K562 (cell line): ENCODE measurements at regions not wholly inside any gene's neighbourhood (a gene's known extent, or its start where the extent isn't known, plus 50 kb on each side); places are given as distances from the start of the nearest gene placed in this dataset.

ENCODE experiments used
- ATAC-seq: fragments of 200-7000 bp; cut with Tn5 transposase; 3 replicates; pipeline ENCODE4 v1.9.1; 2020; ENCODE audit warnings: moderate library complexity
- BruUV-seq: library from RNA; stranded (reverse); fragments of 400-500 nt; replicated peaks from 2 replicates; lab custom pipeline; 2021; lab: Mats Ljungman, UMichigan
- CTCF ChIA-PET: fragments of 300-600 bp; formaldehyde crosslinking; extraction: SDS; loops from one replicate; lab custom pipeline; 2021; ENCODE audit warnings: low intra/inter-chr PET ratio; lab: Yijun Ruan, JAX
- POLR2A ChIA-PET: fragments of 300-600, 350-650 bp; sonication (Branson Sonifier 250); formaldehyde crosslinking; extraction: SDS; loops from one replicate; lab custom pipeline; 2021; ENCODE audit warnings: antibody characterized with exemption, inconsistent platforms; lab: Yijun Ruan, JAX
- DNase-seq, 4 experiments: peaks; one replicate each; pipeline versions ENCODE4 v3.0.0 to v3.0.0-alpha.2; 2011 to 2018; ENCODE audit warnings: low spot score in 3 of 4, mixed read lengths in 3 of 4; ENCODE audit errors: extremely low read depth in 1 of 4
- FAIRE-seq: peaks from 2 replicates; lab custom pipeline; 2011; peaks lifted over from hg19 to GRCh38; lab: Jason Lieb, UNC
- H2AFZ ChIP-seq: 2 replicates; pipeline ENCODE4 v1.6.0; 2011; ENCODE audit warnings: low read depth, low read length, control low read depth, inconsistent platforms
- H3K27ac ChIP-seq: fragments of 200-600 bp; 3 replicates; pipeline ENCODE4 v1.8.0; 2011; ENCODE audit warnings: low read depth, mild to moderate bottlenecking, control low read depth, inconsistent platforms, low read length, moderate library complexity, mixed read lengths; ENCODE audit errors: extremely low read depth
- H3K27me3 ChIP-seq, 2 experiments: fragments of 300-600 bp in 1 of 2; 2 replicates in 1 of 2; 3 replicates in 1 of 2; pipeline versions ENCODE4 v1.6.0 to v1.8.0; 2011; ENCODE audit warnings: inconsistent platforms in 2 of 2, low read length in 2 of 2, mild to moderate bottlenecking in 1 of 2, mixed read lengths in 1 of 2, moderate library complexity in 1 of 2; ENCODE audit not compliant: control insufficient read depth in 2 of 2, insufficient read depth in 2 of 2
- H3K36me3 ChIP-seq: fragments of 300-600 bp; 3 replicates; pipeline ENCODE4 v1.8.0; 2011; ENCODE audit warnings: mild to moderate bottlenecking, low read length, inconsistent platforms; ENCODE audit not compliant: control insufficient read depth, insufficient read depth
- H3K4me1 ChIP-seq, 2 experiments: fragments of 200-600 bp in 1 of 2; replicated peaks in 1 of 2; 2 replicates in 1 of 2; 3 replicates in 1 of 2; pipeline versions ENCODE4 v1.5.1 to v1.8.0; 2011; ENCODE audit warnings: inconsistent platforms in 2 of 2, low read length in 2 of 2, mild to moderate bottlenecking in 1 of 2, mixed read lengths in 1 of 2, moderate library complexity in 1 of 2; ENCODE audit not compliant: control insufficient read depth in 2 of 2, insufficient read depth in 2 of 2
- H3K4me2 ChIP-seq: 2 replicates; pipeline ENCODE4 v1.6.1; 2011; ENCODE audit warnings: low read length, control low read depth, inconsistent platforms, mixed read lengths; ENCODE audit not compliant: insufficient read depth
- H3K4me3 ChIP-seq: fragments of 200-600 bp; sonication (generic), shearing (Covaris generic); 2 replicates; pipeline ENCODE4 v1.5.1; 2016; ENCODE audit warnings: control low read depth, inconsistent platforms
- H3K79me2 ChIP-seq: fragments of 200-600 bp; 3 replicates; pipeline ENCODE4 v1.8.0; 2011; ENCODE audit warnings: low read length, inconsistent platforms; ENCODE audit not compliant: control insufficient read depth, insufficient read depth
- H3K9ac ChIP-seq, 2 experiments: 2 replicates each; pipeline versions ENCODE4 v1.6.0 to v1.6.1; 2011; ENCODE audit warnings: low read depth in 2 of 2, low read length in 2 of 2, control low read depth in 1 of 2, inconsistent platforms in 1 of 2, mild to moderate bottlenecking in 1 of 2, mixed read lengths in 1 of 2; ENCODE audit not compliant: insufficient read depth in 1 of 2
- H3K9me1 ChIP-seq: one replicate; pipeline ENCODE4 v1.6.0; 2011; ENCODE audit warnings: inconsistent platforms, mild to moderate bottlenecking, low read length, moderate library complexity; ENCODE audit not compliant: control insufficient read depth, insufficient read depth
- H3K9me3 ChIP-seq: replicated peaks from 2 replicates; pipeline ENCODE4 v1.5.1; 2011; ENCODE audit warnings: low read depth, low read length, inconsistent platforms; ENCODE audit not compliant: control insufficient read depth, insufficient read depth
- H4K20me1 ChIP-seq: replicated peaks from 2 replicates; pipeline ENCODE4 v1.6.1; 2011; ENCODE audit warnings: low read length, inconsistent platforms, mixed read lengths; ENCODE audit not compliant: control insufficient read depth, insufficient read depth
- ATF1 ChIP-seq, 2 experiments: fragments of 450-650 bp in 1 of 2; IDR thresholded peaks; 2 replicates each; pipeline ENCODE4 v1.6.1; 2016; ENCODE audit warnings: missing compliant biosample characterization in 1 of 2, missing genetic modification characterization in 1 of 2
- CBX2 ChIP-seq: fragments of 200-600 bp; sonication (generic); IDR thresholded peaks from one replicate; pipeline ENCODE4 v1.6.1; 2012; ENCODE audit warnings: mild to moderate bottlenecking, low read length, inconsistent platforms; ENCODE audit not compliant: insufficient read depth, poor library complexity, severe bottlenecking
- CREBBP ChIP-seq: IDR thresholded peaks from one replicate; pipeline ENCODE4 v1.6.1; 2012; ENCODE audit warnings: low read depth, mild to moderate bottlenecking, control low read depth, inconsistent platforms, low read length
- EWSR1 ChIP-seq: fragments of 450-650 bp; IDR thresholded peaks from 2 replicates; pipeline ENCODE4 v1.6.1; 2018; ENCODE audit warnings: borderline replicate concordance, mild to moderate bottlenecking, low read depth, moderate library complexity; ENCODE audit not compliant: partially characterized antibody
- HDAC3 ChIP-seq: fragments of 450-650 bp; IDR thresholded peaks from 2 replicates; pipeline ENCODE4 v1.6.1; 2018; ENCODE audit warnings: borderline replicate concordance, mild to moderate bottlenecking, moderate library complexity; ENCODE audit not compliant: partially characterized antibody
- HOXB6 ChIP-seq: fragments of 250-450 bp; sonication (Bioruptor Pico); IDR thresholded peaks from 2 replicates; pipeline ENCODE4 v1.5.1; 2022; ENCODE audit warnings: mild to moderate bottlenecking, borderline replicate concordance
- MEF2A ChIP-seq: IDR thresholded peaks from 2 replicates; pipeline ENCODE4 v1.6.1; 2011; ENCODE audit warnings: low read depth, mild to moderate bottlenecking, low read length, moderate library complexity; ENCODE audit not compliant: control insufficient read depth
- PML ChIP-seq: IDR thresholded peaks from 2 replicates; pipeline ENCODE4 v1.6.1; 2012; ENCODE audit warnings: low read length, inconsistent platforms
- POLR3A ChIP-seq: IDR thresholded peaks from 2 replicates; pipeline ENCODE4 v1.6.1; 2011; ENCODE audit warnings: borderline replicate concordance, mild to moderate bottlenecking, moderate library complexity; ENCODE audit not compliant: insufficient read length, insufficient read depth; ENCODE audit errors: extremely low read depth
- TBL1XR1 ChIP-seq, 2 experiments: IDR thresholded peaks; 2 replicates each; pipeline ENCODE4 v1.6.1; 2012; ENCODE audit warnings: improper control_type of control experiment in 2 of 2, low read length in 2 of 2, mild to moderate bottlenecking in 1 of 2
- TOE1 ChIP-seq, 2 experiments: fragments of 450-650 bp in 1 of 2; sonication (generic) in 1 of 2; formaldehyde crosslinking in 1 of 2; IDR thresholded peaks; 2 replicates each; pipeline versions ENCODE4 v1.7.1 to v1.8.0; 2016 to 2022; ENCODE audit warnings: borderline replicate concordance in 2 of 2, mild to moderate bottlenecking in 2 of 2, antibody characterized with exemption in 1 of 2, inconsistent platforms in 1 of 2, low read depth in 1 of 2, missing genetic modification reagents in 1 of 2, moderate library complexity in 1 of 2
- WGBS: fragments of 100-300 bp; shearing (Covaris generic); methylation state at CpG from one replicate; pipeline ENCODE4 v1.1.6; 2016; ENCODE audit warnings: low coverage, mixed read lengths; ENCODE audit not compliant: insufficient coverage; ENCODE audit errors: missing lambda C conversion rate; 5-methylcytosine and 5-hydroxymethylcytosine counted together
- in situ Hi-C: fragments of 300-500 bp; cut with MboI; formaldehyde crosslinking; loops from 4 replicates; pipeline ENCODE4 v1.15.0; 2018; ENCODE audit warnings: inconsistent platforms, mixed read lengths
- intact Hi-C: fragments of 100-400 bp; cut with micrococcal nuclease; formaldehyde crosslinking; loops from 2 replicates; pipeline ENCODE4 v1.14.2; 2022
- TF ChIP-seq, protein P1 (sequence below), 2 experiments: fragments of 450-650 bp in 1 of 2; sonication (generic) in 1 of 2; formaldehyde crosslinking in 1 of 2; IDR thresholded peaks in 1 of 2; conservative IDR thresholded peaks in 1 of 2; 2 replicates each; pipeline versions ENCODE4 v1.6.1 to v1.8.1; 2016 to 2023; ENCODE audit warnings: mild to moderate bottlenecking in 2 of 2, moderate library complexity in 2 of 2, inconsistent platforms in 1 of 2, missing genetic modification reagents in 1 of 2

DNA sequence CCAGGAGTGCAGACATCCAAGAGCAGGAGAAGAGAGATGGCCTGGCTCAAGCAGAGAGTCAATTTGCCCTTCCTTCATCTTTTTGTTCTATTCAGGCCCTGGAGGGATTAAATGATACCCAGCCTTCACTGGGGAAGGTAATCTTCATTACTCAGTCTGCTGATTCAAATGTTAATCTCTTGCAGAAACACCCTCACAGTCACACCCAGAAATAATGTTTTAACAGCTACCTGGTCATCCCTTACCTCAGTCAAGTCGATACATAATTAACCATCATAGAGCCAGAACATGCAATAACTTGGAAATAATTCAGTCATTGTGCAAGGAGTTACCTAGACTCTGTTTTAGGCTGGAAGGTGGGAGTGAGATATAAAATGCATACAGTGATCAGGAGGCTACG lies 163.7 kb upstream of the TNP1 start (continued):
- TF ChIP-seq, protein P1, sequence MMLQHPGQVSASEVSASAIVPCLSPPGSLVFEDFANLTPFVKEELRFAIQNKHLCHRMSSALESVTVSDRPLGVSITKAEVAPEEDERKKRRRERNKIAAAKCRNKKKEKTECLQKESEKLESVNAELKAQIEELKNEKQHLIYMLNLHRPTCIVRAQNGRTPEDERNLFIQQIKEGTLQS (IDR thresholded peaks at IDR 0.05) = no peak
- TF ChIP-seq, protein P1 (CRISPR knock-in tag; conservative IDR thresholded peaks at IDR 0.05) = no peak
- TF ChIP-seq TOE1 (IDR thresholded peaks at IDR 0.05; ENCODE audit: borderline replicate concordance) = no peak
- TF ChIP-seq TOE1 (CRISPR knock-in tag; IDR thresholded peaks at IDR 0.05; ENCODE audit: borderline replicate concordance, low read depth) = no peak
- no peak for TF ChIP-seq TBL1XR1 (IDR thresholded peaks at IDR 0.05; ENCODE audit: low read length in 2 of 2)
- no peak for TF ChIP-seq HDAC3
- TF ChIP-seq MEF2A = no peak
- TF ChIP-seq EWSR1 = no peak
- no peak for TF ChIP-seq POLR3A

DNA sequence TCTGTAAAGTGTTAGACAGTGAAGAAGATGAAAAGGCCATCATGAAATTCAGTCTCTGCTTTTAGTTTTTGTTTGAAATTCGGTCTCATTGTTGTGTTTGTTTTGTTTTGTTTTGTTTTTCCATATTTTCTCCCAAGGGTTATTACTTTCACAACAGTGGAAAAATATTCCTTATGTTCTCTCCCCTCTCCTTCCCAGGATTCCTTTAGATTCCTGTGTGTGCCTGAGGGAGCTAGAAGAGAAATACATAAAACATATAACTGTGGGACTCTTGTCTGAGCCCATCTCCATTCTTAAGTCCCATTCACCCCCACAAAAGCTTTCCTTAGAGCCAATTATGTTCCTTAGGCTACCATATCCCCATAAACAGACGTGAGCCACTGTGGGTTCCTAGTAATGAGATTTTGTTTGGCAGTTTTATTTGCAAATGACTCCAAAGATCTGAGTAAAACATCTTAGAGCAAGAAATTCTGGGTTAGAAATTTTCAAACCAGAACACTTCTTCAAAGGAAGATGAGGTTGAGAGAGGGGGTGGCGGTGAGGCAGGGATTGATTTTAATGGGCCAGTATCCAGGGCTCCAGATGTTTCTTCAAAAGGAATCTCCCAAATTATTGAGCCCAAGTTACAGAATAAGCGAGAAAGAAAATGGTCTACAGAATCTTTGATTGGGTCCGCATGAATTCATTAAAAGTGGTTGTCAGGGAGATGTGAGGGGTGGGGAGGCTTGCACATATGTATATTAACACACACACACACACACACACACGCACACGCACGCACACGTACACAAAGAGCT lies 157.8 kb upstream of the TNP1 start:
- no peaks in the 10 kb centered on the region for H3K4me1 ChIP-seq
- H3K9me3 ChIP-seq = no peaks in the 10 kb centered on the region
- no peak overlapping the region for H3K27ac ChIP-seq
- no TSS peak for BruUV-seq
- H3K27me3 ChIP-seq = peaks cover 2 to 5% of the 10 kb centered on the region in 2 experiments; a peak in 3 of 5 replicates
- no peak overlapping the region for H3K4me3 ChIP-seq
- POLR2A ChIA-PET = interaction anchor here (1.0 kb wide), 1 partner anchor 229 kb away, joined by 3 read pairs; no protein-coding TSS in a partner anchor
- CTCF ChIA-PET = no interaction called here
- ATAC-seq (no peak), FAIRE-seq (no peak), DNase-seq (no peak)
- no peaks in the 10 kb centered on the region for H3K36me3 ChIP-seq
- H3K9me1 ChIP-seq = no peaks in the 10 kb centered on the region
- no peak overlapping the region for H3K9ac ChIP-seq
- no peak for TF ChIP-seq HOXB6
- no peak for TF ChIP-seq CBX2
- no peak for TF ChIP-seq ATF1 (CRISPR knock-in tag; IDR thresholded peaks at IDR 0.05)
- TF ChIP-seq ATF1 (tag; IDR thresholded peaks at IDR 0.05) = no peak
- no peak for TF ChIP-seq PML
- no peak for TF ChIP-seq CREBBP
- in situ Hi-C loops (no loop called here), intact Hi-C loops (no loop called here)
- H3K4me2 ChIP-seq = no peak overlapping the region
- 6% methylated on average over 8 of the region's 9 CpGs for WGBS
- no peaks in the 10 kb centered on the region for H4K20me1 ChIP-seq
- H2AFZ ChIP-seq = no peak overlapping the region
- no peaks in the 10 kb centered on the region for H3K79me2 ChIP-seq
